ENCODE measurements at regions not wholly inside any gene's neighbourhood (a gene's known extent, or its start where the extent isn't known, plus 50 kb on each side); places are given as distances from the start of the nearest gene placed in this dataset.

DNA sequence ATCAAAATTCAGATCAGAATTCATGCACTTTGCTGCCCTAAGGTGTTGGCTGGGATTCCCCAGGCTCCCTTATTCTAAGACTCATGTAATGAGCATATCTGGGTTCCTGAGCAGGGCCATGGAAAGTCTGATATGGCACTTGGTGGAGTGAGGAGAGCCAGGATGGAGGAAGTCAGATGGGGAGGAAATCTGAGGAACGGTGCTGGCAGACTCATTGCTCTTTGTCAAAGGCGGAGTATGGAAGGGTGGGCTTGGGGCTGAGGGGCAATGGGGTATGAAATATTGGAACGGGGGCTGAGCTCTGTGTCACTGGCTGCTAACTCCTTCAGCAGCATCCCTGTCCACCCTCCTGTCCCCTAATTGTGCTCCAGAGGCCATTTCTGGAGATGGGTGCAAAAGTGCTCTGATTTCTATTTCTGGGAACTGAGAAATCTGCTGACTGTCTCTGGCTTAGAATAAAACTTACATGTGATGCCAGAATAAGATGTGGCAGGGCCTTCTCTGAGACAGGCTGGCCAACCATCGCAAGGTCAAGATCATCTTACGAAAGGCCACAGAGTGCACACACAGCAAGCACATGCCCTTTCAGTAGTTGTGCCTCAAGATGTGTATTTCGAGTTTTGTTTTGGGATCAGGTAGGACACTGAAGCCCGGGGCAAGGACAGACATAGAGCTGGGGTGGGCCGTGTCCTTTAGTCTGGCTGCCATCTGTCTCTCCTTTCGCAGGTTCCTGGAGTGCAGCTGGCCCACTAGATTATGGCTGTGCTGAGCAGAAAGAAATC lies 480.0 kb upstream of the HS6ST1 start:
- TF ChIP-seq, protein P1, sequence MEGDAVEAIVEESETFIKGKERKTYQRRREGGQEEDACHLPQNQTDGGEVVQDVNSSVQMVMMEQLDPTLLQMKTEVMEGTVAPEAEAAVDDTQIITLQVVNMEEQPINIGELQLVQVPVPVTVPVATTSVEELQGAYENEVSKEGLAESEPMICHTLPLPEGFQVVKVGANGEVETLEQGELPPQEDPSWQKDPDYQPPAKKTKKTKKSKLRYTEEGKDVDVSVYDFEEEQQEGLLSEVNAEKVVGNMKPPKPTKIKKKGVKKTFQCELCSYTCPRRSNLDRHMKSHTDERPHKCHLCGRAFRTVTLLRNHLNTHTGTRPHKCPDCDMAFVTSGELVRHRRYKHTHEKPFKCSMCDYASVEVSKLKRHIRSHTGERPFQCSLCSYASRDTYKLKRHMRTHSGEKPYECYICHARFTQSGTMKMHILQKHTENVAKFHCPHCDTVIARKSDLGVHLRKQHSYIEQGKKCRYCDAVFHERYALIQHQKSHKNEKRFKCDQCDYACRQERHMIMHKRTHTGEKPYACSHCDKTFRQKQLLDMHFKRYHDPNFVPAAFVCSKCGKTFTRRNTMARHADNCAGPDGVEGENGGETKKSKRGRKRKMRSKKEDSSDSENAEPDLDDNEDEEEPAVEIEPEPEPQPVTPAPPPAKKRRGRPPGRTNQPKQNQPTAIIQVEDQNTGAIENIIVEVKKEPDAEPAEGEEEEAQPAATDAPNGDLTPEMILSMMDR (IDR thresholded peaks at IDR 0.05), result no peak
- TF ChIP-seq POLR2A (IDR thresholded peaks at IDR 0.05), result no peak

Measured in prostate gland (tissue), 2 donors.